ENCODE measurements at regions not wholly inside any gene's neighbourhood (a gene's known extent, or its start where the extent isn't known, plus 50 kb on each side); places are given as distances from the start of the nearest gene placed in this dataset.

GRCh38 chr20:17077030-17077429 is 149.8 kb upstream of the PCSK2 start:
- no peaks in the 10 kb centered on the region for H4K20me1 ChIP-seq (ENCODE audit: insufficient read depth, low read length)
- no peak overlapping the region for H3K4me2 ChIP-seq (replicated peaks; ENCODE audit: extremely low read depth, low read length, poor library complexity, severe bottlenecking)
- no peak overlapping the region for H3K4me3 ChIP-seq (replicated peaks in 1 of 3; ENCODE audit: low read depth in 2 of 3, low read length in 3 of 3)
- H3K4me1 ChIP-seq (ENCODE audit: control insufficient read depth in 1 of 2, insufficient read depth in 2 of 2, low read length in 2 of 2), result no peaks in the 10 kb centered on the region
- no peak overlapping the region for H3K27ac ChIP-seq (ENCODE audit: low read depth in 1 of 2, low read length in 2 of 2)
- no peaks in the 10 kb centered on the region for H3K27me3 Mint-ChIP-seq (ENCODE audit: low read depth in 3 of 3)
- H3K79me2 ChIP-seq (ENCODE audit: insufficient read depth, low read length), result no peaks in the 10 kb centered on the region
- TF ChIP-seq, protein P1, sequence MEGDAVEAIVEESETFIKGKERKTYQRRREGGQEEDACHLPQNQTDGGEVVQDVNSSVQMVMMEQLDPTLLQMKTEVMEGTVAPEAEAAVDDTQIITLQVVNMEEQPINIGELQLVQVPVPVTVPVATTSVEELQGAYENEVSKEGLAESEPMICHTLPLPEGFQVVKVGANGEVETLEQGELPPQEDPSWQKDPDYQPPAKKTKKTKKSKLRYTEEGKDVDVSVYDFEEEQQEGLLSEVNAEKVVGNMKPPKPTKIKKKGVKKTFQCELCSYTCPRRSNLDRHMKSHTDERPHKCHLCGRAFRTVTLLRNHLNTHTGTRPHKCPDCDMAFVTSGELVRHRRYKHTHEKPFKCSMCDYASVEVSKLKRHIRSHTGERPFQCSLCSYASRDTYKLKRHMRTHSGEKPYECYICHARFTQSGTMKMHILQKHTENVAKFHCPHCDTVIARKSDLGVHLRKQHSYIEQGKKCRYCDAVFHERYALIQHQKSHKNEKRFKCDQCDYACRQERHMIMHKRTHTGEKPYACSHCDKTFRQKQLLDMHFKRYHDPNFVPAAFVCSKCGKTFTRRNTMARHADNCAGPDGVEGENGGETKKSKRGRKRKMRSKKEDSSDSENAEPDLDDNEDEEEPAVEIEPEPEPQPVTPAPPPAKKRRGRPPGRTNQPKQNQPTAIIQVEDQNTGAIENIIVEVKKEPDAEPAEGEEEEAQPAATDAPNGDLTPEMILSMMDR (IDR thresholded peaks at IDR 0.05), result no peak
- DNase-seq, result no peak
- no peak overlapping the region for H2AFZ ChIP-seq (ENCODE audit: insufficient read depth, low read depth, low read length, poor library complexity, severe bottlenecking)
- H3K4me3 Mint-ChIP-seq, result no peak overlapping the region
- peaks cover 0 to 9% (median 6%) of the 10 kb centered on the region in 7 donors for H3K9me3 Mint-ChIP-seq
- no peaks in the 10 kb centered on the region for H3K36me3 Mint-ChIP-seq
- WGBS (ENCODE audit: insufficient coverage), result 91% methylated on average over 5 of the region's 6 CpGs
- intact Hi-C loops (cut with micrococcal nuclease), result no loop called here
- H3K9me3 ChIP-seq (replicated peaks in 1 of 2; ENCODE audit: control insufficient read depth in 1 of 2, insufficient read depth in 1 of 2, low read length in 2 of 2), result peaks cover 2 to 13% of the 10 kb centered on the region in 2 donors
- no peaks in the 10 kb centered on the region for H3K27me3 ChIP-seq (ENCODE audit: control insufficient read depth in 2 of 2, insufficient read depth in 2 of 2, low read length in 2 of 2)
- no peaks in the 10 kb centered on the region for H3K4me1 Mint-ChIP-seq
- no peak overlapping the region for H3K27ac Mint-ChIP-seq
- H3K36me3 ChIP-seq (replicated peaks in 1 of 2; ENCODE audit: control insufficient read depth in 1 of 2, insufficient read depth in 2 of 2, low read length in 2 of 2), result no peaks in the 10 kb centered on the region
- no peak overlapping the region for H3K9ac ChIP-seq (ENCODE audit: insufficient read depth, low read length, poor library complexity, severe bottlenecking)

DNA sequence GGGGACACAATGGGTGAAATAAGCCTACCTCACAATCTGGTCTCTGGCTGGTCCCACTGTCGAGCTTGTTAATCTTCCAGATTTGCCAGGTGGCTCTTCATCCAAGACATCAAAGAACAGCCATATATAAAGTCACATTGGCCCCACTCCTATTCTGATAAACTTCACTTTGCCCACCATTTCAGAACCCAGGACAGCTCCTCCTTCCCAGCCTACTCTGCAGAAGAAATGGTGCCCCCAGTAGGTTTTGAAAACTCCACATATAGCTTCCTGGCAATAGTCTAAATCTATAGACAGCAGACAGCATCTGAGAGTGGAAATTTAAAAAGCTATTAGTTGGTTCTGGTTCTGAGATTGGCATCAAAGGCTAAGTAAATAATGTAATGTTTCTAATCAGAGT is 143.1 kb upstream of the PCSK2 start:
- TF ChIP-seq, protein P1 (IDR thresholded peaks at IDR 0.05), result no peak
- H3K36me3 Mint-ChIP-seq, result no peaks in the 10 kb centered on the region
- Histone ChIP-seq H3K4me2 (replicated peaks; ENCODE audit: extremely low read depth, low read length, poor library complexity, severe bottlenecking) (no peak overlapping the region), H3K4me3 (replicated peaks in 1 of 3; ENCODE audit: low read depth in 2 of 3, low read length in 3 of 3) (no peak overlapping the region), H3K4me1 (ENCODE audit: control insufficient read depth in 1 of 2, insufficient read depth in 2 of 2, low read length in 2 of 2) (no peaks in the 10 kb centered on the region), H2AFZ (ENCODE audit: insufficient read depth, low read depth, low read length, poor library complexity, severe bottlenecking) (no peak overlapping the region), H3K27ac (ENCODE audit: low read depth in 1 of 2, low read length in 2 of 2) (no peak overlapping the region), H4K20me1 (ENCODE audit: insufficient read depth, low read length) (no peaks in the 10 kb centered on the region), H3K36me3 (replicated peaks in 1 of 2; ENCODE audit: control insufficient read depth in 1 of 2, insufficient read depth in 2 of 2, low read length in 2 of 2) (no peaks in the 10 kb centered on the region), H3K27me3 (ENCODE audit: control insufficient read depth in 2 of 2, insufficient read depth in 2 of 2, low read length in 2 of 2) (no peaks in the 10 kb centered on the region), H3K9me3 (replicated peaks in 1 of 2; ENCODE audit: control insufficient read depth in 1 of 2, insufficient read depth in 1 of 2, low read length in 2 of 2) (peaks cover 11 to 21% of the 10 kb centered on the region in 2 donors), H3K9ac (ENCODE audit: insufficient read depth, low read length, poor library complexity, severe bottlenecking) (no peak overlapping the region), H3K79me2 (ENCODE audit: insufficient read depth, low read length) (no peaks in the 10 kb centered on the region)
- WGBS (ENCODE audit: insufficient coverage), result 78% methylated on average over 1 of the region's 1 CpG
- peaks cover 2 to 23% (median 11%) of the 10 kb centered on the region in 7 donors for H3K9me3 Mint-ChIP-seq
- H3K27me3 Mint-ChIP-seq (ENCODE audit: low read depth in 3 of 3), result peaks cover 0 to 1% (median 0%) of the 10 kb centered on the region in 3 donors
- H3K27ac Mint-ChIP-seq, result no peak overlapping the region
- no peak overlapping the region for H3K4me3 Mint-ChIP-seq
- intact Hi-C loops (cut with micrococcal nuclease), result no loop called here
- no peak for DNase-seq
- H3K4me1 Mint-ChIP-seq, result no peaks in the 10 kb centered on the region

Data from CD14-positive monocyte (primary cell).